ENCODE measurements at regions not wholly inside any gene's neighbourhood (a gene's known extent, or its start where the extent isn't known, plus 50 kb on each side); places are given as distances from the start of the nearest gene placed in this dataset.

- TF ChIP-seq CTCF (IDR thresholded peaks at IDR 0.05) (no peak), USF2 (IDR thresholded peaks at IDR 0.05; ENCODE audit: borderline replicate concordance, low read depth, low read length) (no peak)
Observed at GRCh38 chr5:68657055-68657961, 436.5 kb upstream of the SLC30A5 start.
